ENCODE measurements at regions not wholly inside any gene's neighbourhood (a gene's known extent, or its start where the extent isn't known, plus 50 kb on each side); places are given as distances from the start of the nearest gene placed in this dataset.

DNA sequence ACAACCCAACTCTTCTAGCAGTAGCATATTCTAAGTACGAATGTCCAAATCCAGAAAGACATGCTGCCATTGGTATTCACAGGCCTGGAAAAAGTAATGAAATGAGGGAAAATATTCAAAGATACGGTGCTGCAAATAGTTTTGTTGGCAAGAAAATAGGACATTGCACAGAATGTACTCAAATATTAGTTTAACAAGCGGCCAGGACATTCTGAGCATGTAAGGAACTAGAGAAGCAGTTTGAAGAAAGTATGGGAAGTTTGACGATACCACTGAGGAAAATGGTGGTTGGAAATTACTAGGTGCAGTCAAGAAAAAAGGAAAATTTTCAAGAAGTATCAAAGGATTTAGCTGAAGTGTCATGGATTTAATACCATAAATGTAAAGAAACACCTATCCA, 468.0 kb upstream of the GRIN3A start:
- H3K79me2 ChIP-seq = no peaks in the 10 kb centered on the region
- H2AFZ ChIP-seq = no peak overlapping the region
- H3K4me1 ChIP-seq = no peaks in the 10 kb centered on the region
- no peak overlapping the region for H3K9ac ChIP-seq
- H3K9me3 ChIP-seq (ENCODE audit: control insufficient read depth, low read length) = no peaks in the 10 kb centered on the region
- no peaks in the 10 kb centered on the region for H3K27me3 ChIP-seq (ENCODE audit: control insufficient read depth, insufficient read depth, low read length)
- H3K27ac ChIP-seq = no peak overlapping the region
- no peak for TF ChIP-seq CTCF (IDR thresholded peaks at IDR 0.05)
- no peak overlapping the region for H3K4me2 ChIP-seq (ENCODE audit: low read length)
- H3K36me3 ChIP-seq (ENCODE audit: control insufficient read depth, insufficient read depth, low read length) = no peaks in the 10 kb centered on the region
- no peak overlapping the region for H3K4me3 ChIP-seq (ENCODE audit: low read depth, low read length)

DNA sequence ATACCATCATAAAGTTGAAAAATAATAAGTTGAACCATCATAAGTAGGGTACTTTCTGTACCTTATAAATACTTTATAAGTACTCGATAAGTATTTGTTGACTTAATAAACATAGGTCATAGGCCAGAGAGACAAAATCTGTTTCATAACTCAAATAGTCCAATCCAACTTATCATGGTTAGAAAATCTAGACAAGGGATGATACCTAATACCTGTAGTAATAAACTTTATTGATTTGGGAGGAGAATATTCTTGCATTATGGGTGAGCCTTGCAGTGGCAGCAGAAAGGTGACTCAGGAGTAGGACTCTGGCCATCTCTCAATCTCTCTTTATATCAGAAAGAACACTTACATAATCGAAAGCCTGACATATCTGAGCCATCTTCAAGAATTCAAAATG, 466.8 kb upstream of the GRIN3A start:
- Histone ChIP-seq H3K9ac (no peak overlapping the region), H3K4me1 (no peaks in the 10 kb centered on the region), H3K4me2 (ENCODE audit: low read length) (no peak overlapping the region), H3K27me3 (ENCODE audit: control insufficient read depth, insufficient read depth, low read length) (no peaks in the 10 kb centered on the region), H2AFZ (no peak overlapping the region), H3K36me3 (ENCODE audit: control insufficient read depth, insufficient read depth, low read length) (no peaks in the 10 kb centered on the region), H3K9me3 (ENCODE audit: control insufficient read depth, low read length) (no peaks in the 10 kb centered on the region), H3K27ac (no peak overlapping the region), H3K4me3 (ENCODE audit: low read depth, low read length) (no peak overlapping the region), H3K79me2 (no peaks in the 10 kb centered on the region)
- no peak for TF ChIP-seq CTCF (IDR thresholded peaks at IDR 0.05)

DNA sequence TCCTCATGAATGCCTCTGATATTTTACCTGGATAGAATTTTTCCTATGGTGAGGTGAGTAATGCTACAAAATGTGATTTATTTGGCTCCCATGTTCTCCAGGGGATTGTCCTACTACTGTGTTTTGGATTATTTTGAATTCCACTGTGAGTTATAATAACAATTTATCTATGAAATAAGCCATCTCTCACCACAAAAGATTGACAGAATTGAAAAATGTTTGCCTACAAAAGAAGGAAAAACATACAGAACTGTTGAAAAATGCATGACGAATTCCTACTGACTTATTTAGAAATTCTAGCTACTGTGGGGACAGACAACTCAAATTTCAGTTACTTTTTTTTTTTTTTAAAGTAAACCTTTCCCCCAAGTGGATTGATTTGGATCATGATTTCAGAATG, 463.7 kb upstream of the GRIN3A start:
- H3K4me2 ChIP-seq (ENCODE audit: low read length) = no peak overlapping the region
- H3K27ac ChIP-seq = no peak overlapping the region
- no peak overlapping the region for H3K9ac ChIP-seq
- no peaks in the 10 kb centered on the region for H3K4me1 ChIP-seq
- H3K27me3 ChIP-seq (ENCODE audit: control insufficient read depth, insufficient read depth, low read length) = no peaks in the 10 kb centered on the region
- no peaks in the 10 kb centered on the region for H3K9me3 ChIP-seq (ENCODE audit: control insufficient read depth, low read length)
- no peaks in the 10 kb centered on the region for H3K36me3 ChIP-seq (ENCODE audit: control insufficient read depth, insufficient read depth, low read length)
- H2AFZ ChIP-seq = no peak overlapping the region
- H3K4me3 ChIP-seq (ENCODE audit: low read depth, low read length) = no peak overlapping the region
- TF ChIP-seq CTCF (IDR thresholded peaks at IDR 0.05) = no peak
- no peaks in the 10 kb centered on the region for H3K79me2 ChIP-seq

DNA sequence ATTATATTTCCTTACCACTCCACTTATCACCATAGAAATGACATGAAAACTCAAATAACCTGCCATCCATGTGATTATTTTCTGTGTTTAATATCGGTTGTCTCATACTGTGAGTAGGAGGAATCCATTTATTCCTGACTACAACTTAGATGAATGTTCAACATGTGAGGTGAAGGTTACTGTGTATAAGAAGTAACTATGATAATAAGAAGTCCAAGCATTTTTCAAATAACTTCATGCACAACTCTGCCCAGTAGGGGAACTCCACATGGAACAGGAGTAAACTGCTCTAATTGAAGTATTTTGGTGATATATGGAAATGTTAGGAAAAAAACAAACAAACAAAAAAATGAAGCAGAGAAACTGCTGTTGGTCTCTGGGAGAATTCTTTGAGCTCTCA, 447.5 kb upstream of the GRIN3A start:
- Histone ChIP-seq H3K4me3 (ENCODE audit: low read depth, low read length) (no peak overlapping the region), H3K9me3 (ENCODE audit: control insufficient read depth, low read length) (no peaks in the 10 kb centered on the region), H3K79me2 (no peaks in the 10 kb centered on the region), H3K9ac (no peak overlapping the region), H3K4me2 (ENCODE audit: low read length) (no peak overlapping the region), H3K36me3 (ENCODE audit: control insufficient read depth, insufficient read depth, low read length) (no peaks in the 10 kb centered on the region), H2AFZ (no peak overlapping the region), H3K27ac (no peak overlapping the region), H3K27me3 (ENCODE audit: control insufficient read depth, insufficient read depth, low read length) (no peaks in the 10 kb centered on the region), H3K4me1 (no peaks in the 10 kb centered on the region)
- no peak for TF ChIP-seq CTCF (IDR thresholded peaks at IDR 0.05)

GRCh38 chr9:102185371-102185770, 446.9 kb upstream of the GRIN3A start:
- Histone ChIP-seq H2AFZ (no peak overlapping the region), H3K4me3 (ENCODE audit: low read depth, low read length) (no peak overlapping the region), H3K4me1 (no peaks in the 10 kb centered on the region), H3K27ac (no peak overlapping the region), H3K27me3 (ENCODE audit: control insufficient read depth, insufficient read depth, low read length) (no peaks in the 10 kb centered on the region), H3K4me2 (ENCODE audit: low read length) (no peak overlapping the region), H3K79me2 (no peaks in the 10 kb centered on the region), H3K9me3 (ENCODE audit: control insufficient read depth, low read length) (no peaks in the 10 kb centered on the region), H3K36me3 (ENCODE audit: control insufficient read depth, insufficient read depth, low read length) (no peaks in the 10 kb centered on the region), H3K9ac (no peak overlapping the region)
- TF ChIP-seq CTCF (IDR thresholded peaks at IDR 0.05) = no peak
